NB4 (cell line): ENCODE measurements at regions not wholly inside any gene's neighbourhood (a gene's known extent, or its start where the extent isn't known, plus 50 kb on each side); places are given as distances from the start of the nearest gene placed in this dataset.
"Not testable (repeated sequence)": the region's sequence is repeated elsewhere in the genome, so short reads cannot be mapped to it uniquely, and the experiment has no call there.

Source experiments
- CTCF ChIP-seq: IDR thresholded peaks from one replicate; pipeline ENCODE4 v1.5.1; 2012; ENCODE audit warnings: low read depth, low read length
- POLR2A ChIP-seq: IDR thresholded peaks from 2 replicates; pipeline ENCODE4 v1.6.1; 2011; ENCODE audit warnings: mild to moderate bottlenecking; ENCODE audit not compliant: insufficient read length; ENCODE audit errors: extremely low read depth

GRCh38 chr3:116519101-116519500 is 73.8 kb upstream of the LSAMP start:
- not testable (repeated sequence) for TF ChIP-seq CTCF, POLR2A
